HCT116 (cell line): ENCODE measurements at regions not wholly inside any gene's neighbourhood (a gene's known extent, or its start where the extent isn't known, plus 50 kb on each side); places are given as distances from the start of the nearest gene placed in this dataset.

Source experiments
- ATAC-seq: fragments of 200-7000 bp; cut with Tn5 transposase; 2 replicates; pipeline ENCODE4 v1.9.1; 2020; ENCODE audit warnings: mild to moderate bottlenecking, moderate library complexity
- BruUV-seq: library from RNA; stranded (reverse); fragments of 400-500 nt; replicated peaks from 2 replicates; lab custom pipeline; 2021; lab: Mats Ljungman, UMichigan
- CTCF ChIA-PET: fragments of 300-600 bp; sonication (Branson Sonifier 250); formaldehyde crosslinking; loops from one replicate; lab custom pipeline; 2021; ENCODE audit warnings: antibody characterized with exemption; lab: Charles Lee
- POLR2A ChIA-PET: fragments of 300-600, 350-600 bp; sonication (Branson Sonifier 250); formaldehyde crosslinking; loops from one replicate; lab custom pipeline; 2021; ENCODE audit warnings: antibody characterized with exemption; lab: Charles Lee
- RAD21 ChIA-PET, 2 experiments: fragments of 300-600 bp; sonication (Branson Sonifier 250); formaldehyde crosslinking; loops; one replicate each; lab custom pipeline; 2023; ENCODE audit warnings: low total read pairs in 2 of 2; ENCODE audit not compliant: uncharacterized antibody in 2 of 2, unreplicated experiment in 2 of 2, low non-redundant PET in 1 of 2; lab: Charles Lee
- DNase-seq: peaks from one replicate; pipeline ENCODE4 v3.0.0-alpha.2; 2010; ENCODE audit warnings: low read depth, low spot score
- H2AFZ ChIP-seq: fragments of 200-600 bp; shearing (Covaris generic), sonication (generic); 2 replicates; pipeline ENCODE4 v1.6.1; 2017; ENCODE audit warnings: low read depth, mixed run types, mixed read lengths, antibody characterized with exemption, low read length; ENCODE audit not compliant: poor library complexity, severe bottlenecking
- H3K27ac ChIP-seq: 2 replicates; pipeline ENCODE4 v1.5.1; 2012; ENCODE audit warnings: low read depth, low read length
- H3K27me3 ChIP-seq: fragments of 200-600 bp; sonication (generic); 2 replicates; pipeline ENCODE4 v1.6.1; 2016; ENCODE audit warnings: mixed run types, low read length, mixed read lengths; ENCODE audit not compliant: insufficient read depth
- H3K36me3 ChIP-seq, 2 experiments: fragments of 200-500 bp in 1 of 2; fragments of 200-600 bp in 1 of 2; sonication (Bioruptor generic) in 1 of 2; sonication (generic) in 1 of 2; 2 replicates each; pipeline versions ENCODE4 v1.5.1 to v1.6.1; 2014 to 2016; ENCODE audit warnings: low read length in 2 of 2, inconsistent platforms in 1 of 2, mixed read lengths in 1 of 2, mixed run types in 1 of 2; ENCODE audit not compliant: insufficient read depth in 2 of 2, control insufficient read depth in 1 of 2
- H3K4me1 ChIP-seq, 2 experiments: fragments of 200-600 bp in 1 of 2; sonication (generic) in 1 of 2; 2 replicates each; pipeline versions ENCODE4 v1.5.1 to v1.6.1; 2012 to 2017; ENCODE audit warnings: low read length in 2 of 2, inconsistent platforms in 1 of 2, mild to moderate bottlenecking in 1 of 2, mixed read lengths in 1 of 2, mixed run types in 1 of 2, moderate library complexity in 1 of 2; ENCODE audit not compliant: insufficient read depth in 2 of 2, control insufficient read depth in 1 of 2
- H3K4me2 ChIP-seq: fragments of 200-600 bp; sonication (generic); 2 replicates; pipeline ENCODE4 v1.6.1; 2017; ENCODE audit warnings: mixed run types, low read length, mixed read lengths
- H3K4me3 ChIP-seq, 2 experiments: fragments of 200-600 bp in 1 of 2; sonication (generic) in 1 of 2; replicated peaks in 1 of 2; 2 replicates each; pipeline ENCODE4 v1.5.1; 2011 to 2016; ENCODE audit warnings: low read length in 2 of 2, control low read depth in 1 of 2, low read depth in 1 of 2, mild to moderate bottlenecking in 1 of 2, mixed read lengths in 1 of 2, mixed run types in 1 of 2
- H3K79me2 ChIP-seq: fragments of 200-600 bp; sonication (generic); 2 replicates; pipeline ENCODE4 v1.6.1; 2017; ENCODE audit warnings: mild to moderate bottlenecking, mixed run types, low read length, moderate library complexity, mixed read lengths; ENCODE audit not compliant: insufficient read depth
- H3K9ac ChIP-seq: fragments of 200-600 bp; sonication (generic); 2 replicates; pipeline ENCODE4 v1.6.1; 2016; ENCODE audit warnings: low read length, mixed read lengths
- H3K9me2 ChIP-seq: fragments of 200-600 bp; sonication (generic), shearing (Covaris generic); 2 replicates; pipeline ENCODE4 v1.6.1; 2017; ENCODE audit warnings: mixed run types, mild to moderate bottlenecking, moderate library complexity; ENCODE audit not compliant: insufficient read depth
- H3K9me3 ChIP-seq, 2 experiments: fragments of 200-500 bp in 1 of 2; fragments of 200-600 bp in 1 of 2; sonication (Bioruptor generic) in 1 of 2; sonication (generic) in 1 of 2; 2 replicates each; pipeline ENCODE4 v1.6.1; 2014 to 2017; ENCODE audit warnings: low read length in 2 of 2, mixed read lengths in 2 of 2, inconsistent platforms in 1 of 2, low read depth in 1 of 2, mild to moderate bottlenecking in 1 of 2, mixed run types in 1 of 2, moderate library complexity in 1 of 2; ENCODE audit not compliant: control insufficient read depth in 1 of 2, insufficient read depth in 1 of 2
- H4K20me1 ChIP-seq: fragments of 200-600 bp; sonication (generic), shearing (Covaris generic); 2 replicates; pipeline ENCODE4 v1.6.1; 2017; ENCODE audit warnings: mixed run types, mild to moderate bottlenecking, moderate library complexity; ENCODE audit not compliant: insufficient read depth
- CEBPB ChIP-seq: IDR thresholded peaks from 2 replicates; pipeline ENCODE4 v1.6.1; 2012; ENCODE audit warnings: low read depth
- CTCF ChIP-seq, 3 experiments: fragments of 200-600 bp in 1 of 3; sonication (generic) in 1 of 3; IDR thresholded peaks in 2 of 3; conservative IDR thresholded peaks in 1 of 3; 2 replicates each; pipeline ENCODE4 v1.5.1; 2012 to 2017; ENCODE audit warnings: low read depth in 2 of 3, low read length in 2 of 3, antibody characterized with exemption in 1 of 3, borderline replicate concordance in 1 of 3, control low read depth in 1 of 3, mild to moderate bottlenecking in 1 of 3, mixed read lengths in 1 of 3, mixed run types in 1 of 3, moderate library complexity in 1 of 3; ENCODE audit not compliant: insufficient read depth in 1 of 3
- EZH2 ChIP-seq: fragments of 200-600 bp; sonication (generic); IDR thresholded peaks from 2 replicates; pipeline ENCODE4 v1.6.1; 2017; ENCODE audit warnings: antibody characterized with exemption, mixed run types
- FOSL1 ChIP-seq: IDR thresholded peaks from 2 replicates; pipeline ENCODE4 v1.6.1; 2012; ENCODE audit warnings: low read depth
- MAX ChIP-seq: IDR thresholded peaks from 2 replicates; pipeline ENCODE4 v1.6.1; 2012
- POLR2AphosphoS5 ChIP-seq: IDR thresholded peaks from 2 replicates; pipeline ENCODE4 v1.6.1; 2011; ENCODE audit warnings: mild to moderate bottlenecking, low read depth, low read length, moderate library complexity
- REST ChIP-seq: IDR thresholded peaks from 2 replicates; pipeline ENCODE4 v1.6.1; 2012; ENCODE audit warnings: low read depth
- SRF ChIP-seq: IDR thresholded peaks from 2 replicates; pipeline ENCODE4 v1.6.1; 2012; ENCODE audit warnings: low read depth
- TCF7L2 ChIP-seq: IDR thresholded peaks from 2 replicates; pipeline ENCODE4 v1.7.0; 2011; ENCODE audit warnings: borderline replicate concordance, inconsistent platforms; ENCODE audit not compliant: insufficient read depth, insufficient read length; ENCODE audit errors: extremely low read depth
- YY1 ChIP-seq: IDR thresholded peaks from 2 replicates; pipeline ENCODE4 v1.6.1; 2011; ENCODE audit warnings: low read length, low read depth, moderate library complexity, mild to moderate bottlenecking; ENCODE audit not compliant: insufficient replicate concordance; ENCODE audit errors: extremely low read depth
- ZNF274 ChIP-seq: fragments of 200-500 bp; sonication (Bioruptor generic); IDR thresholded peaks from 2 replicates; pipeline ENCODE4 v1.6.1; 2014; ENCODE audit warnings: mild to moderate bottlenecking, low read depth, low read length, inconsistent platforms
- intact Hi-C: fragments of 100-400 bp; cut with micrococcal nuclease; formaldehyde crosslinking; loops from 2 replicates; pipeline ENCODE4 v1.10.0; 2022

GRCh38 chr10:45514291-45515270 is 140.6 kb downstream of the ALOX5 start:
- Histone ChIP-seq H3K36me3 (no peaks in the 10 kb centered on the region), H4K20me1 (no peaks in the 10 kb centered on the region), H3K27ac (no peak overlapping the region), H3K9me2 (no peaks in the 10 kb centered on the region), H3K4me3 (no peak overlapping the region), H3K4me2 (no peak overlapping the region), H3K9me3 (no peaks in the 10 kb centered on the region), H2AFZ (no peak overlapping the region), H3K79me2 (no peaks in the 10 kb centered on the region), H3K27me3 (no peaks in the 10 kb centered on the region), H3K4me1 (no peaks in the 10 kb centered on the region), H3K9ac (no peak overlapping the region)
- no TSS peak for BruUV-seq
- ATAC-seq (no peak), DNase-seq (no peak)
- intact Hi-C loops = no loop called here
- TF ChIP-seq POLR2AphosphoS5 (no peak), REST (no peak), MAX (no peak), CTCF (IDR thresholded peaks at IDR 0.05 in 2 of 3, conservative IDR thresholded peaks at IDR 0.05 in 1 of 3; ENCODE audit: borderline replicate concordance in 1 of 3, insufficient read depth in 1 of 3, low read depth in 2 of 3, low read length in 2 of 3) (no peak), TCF7L2 (no peak), ZNF274 (no peak), CEBPB (no peak), SRF (no peak), FOSL1 (no peak), YY1 (no peak), EZH2 (no peak)
- RAD21 ChIA-PET = no interaction called here
- CTCF ChIA-PET = no interaction called here
- POLR2A ChIA-PET = no interaction called here
